OCI-LY3 (cell line): ENCODE measurements at regions not wholly inside any gene's neighbourhood (a gene's known extent, or its start where the extent isn't known, plus 50 kb on each side); places are given as distances from the start of the nearest gene placed in this dataset.

Experiments used
- H2AFZ ChIP-seq: fragments of 200-600, 300-600 bp; shearing (Covaris generic); 2 replicates; pipeline ENCODE4 v1.6.0; 2014; ENCODE audit warnings: antibody characterized with exemption, low read depth, low read length
- H3K27ac ChIP-seq: fragments of 200-600, 300-600 bp; sonication (generic); 2 replicates; pipeline ENCODE4 v1.5.1; 2014; ENCODE audit warnings: mild to moderate bottlenecking, low read length, moderate library complexity, mixed read lengths
- H3K27me3 ChIP-seq: fragments of 200-600, 300-600 bp; sonication (generic); 2 replicates; pipeline ENCODE4 v1.6.1; 2014; ENCODE audit warnings: low read depth, low read length, mixed read lengths
- H3K36me3 ChIP-seq: fragments of 200-600, 300-600 bp; sonication (generic); replicated peaks from 2 replicates; pipeline ENCODE3; 2014; ENCODE audit warnings: low read depth, low read length, mixed read lengths
- H3K4me1 ChIP-seq: fragments of 300-600, 200-600 bp; sonication (generic); 2 replicates; pipeline ENCODE4 v1.6.1; 2014; ENCODE audit warnings: low read length, mixed read lengths
- H3K4me2 ChIP-seq: fragments of 200-600, 300-600 bp; sonication (generic); 2 replicates; pipeline ENCODE4 v1.6.1; 2014; ENCODE audit warnings: low read length, mixed read lengths
- H3K4me3 ChIP-seq: fragments of 300-600, 200-600 bp; sonication (generic); 2 replicates; pipeline ENCODE4 v1.5.1; 2014; ENCODE audit warnings: antibody characterized with exemption, mild to moderate bottlenecking, low read length, moderate library complexity
- H3K79me2 ChIP-seq: fragments of 300-600, 200-600 bp; shearing (Covaris generic); 2 replicates; pipeline ENCODE4 v1.6.1; 2014; ENCODE audit warnings: mild to moderate bottlenecking, low read length, mixed read lengths
- H3K9ac ChIP-seq: fragments of 300-600, 200-600 bp; shearing (Covaris generic); 2 replicates; pipeline ENCODE4 v1.6.0; 2014; ENCODE audit warnings: mild to moderate bottlenecking, low read length, moderate library complexity
- H3K9me3 ChIP-seq: fragments of 200-600, 300-600 bp; shearing (Covaris generic); 2 replicates; pipeline ENCODE4 v1.6.1; 2014; ENCODE audit warnings: low read length, mixed read lengths; ENCODE audit not compliant: insufficient read depth
- H4K20me1 ChIP-seq: fragments of 200-600, 300-600 bp; sonication (generic); 2 replicates; pipeline ENCODE4 v1.6.1; 2016; ENCODE audit warnings: low read length, mixed read lengths; ENCODE audit not compliant: insufficient read depth
- EZH2phosphoT487 ChIP-seq: fragments of 200-600 bp; shearing (Covaris generic); IDR thresholded peaks from 2 replicates; pipeline ENCODE4 v1.6.1; 2018; ENCODE audit warnings: antibody characterized with exemption, mixed run types, low read depth
- TF ChIP-seq, protein P1 (sequence below): fragments of 200-600, 300-600 bp; sonication (generic); IDR thresholded peaks from 2 replicates; pipeline ENCODE4 v1.5.1; 2014; ENCODE audit warnings: antibody characterized with exemption, low read length, low read depth

DNA sequence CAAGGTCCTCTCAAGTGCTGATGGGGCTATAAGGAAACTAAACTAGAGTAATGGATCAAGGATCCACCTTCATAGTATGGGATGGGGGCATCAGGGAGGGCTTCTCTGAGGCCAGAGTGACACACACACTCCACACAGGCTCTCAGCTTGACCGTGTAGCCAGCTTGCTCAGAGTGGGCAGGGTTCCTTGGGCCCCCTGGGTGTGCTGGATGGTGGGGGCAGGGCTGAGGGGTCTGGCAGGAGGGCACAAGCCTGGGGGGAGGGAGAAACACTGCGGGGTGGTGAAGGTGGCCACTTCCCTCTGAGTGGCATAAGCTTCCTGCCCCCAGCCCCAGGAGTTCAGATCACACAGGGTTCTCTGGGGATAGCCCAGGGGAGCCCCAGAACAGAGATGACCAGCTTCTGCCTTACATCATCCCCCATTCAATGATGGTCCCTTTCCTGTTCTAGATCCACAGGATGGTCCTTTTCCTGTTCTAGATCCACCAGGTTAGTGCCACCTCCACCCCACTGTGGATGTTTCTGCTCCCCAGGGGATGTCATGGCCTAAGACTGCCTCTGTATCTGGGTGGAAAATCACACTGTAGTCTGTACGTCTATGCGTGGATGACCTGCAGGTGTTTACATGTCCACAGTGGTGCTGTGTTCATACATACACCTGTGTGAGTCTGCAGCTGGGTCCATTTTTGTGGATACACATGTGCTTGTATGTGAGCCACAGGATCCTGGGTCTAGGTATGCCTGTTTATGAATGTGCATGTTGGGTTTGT is 525.0 kb downstream of the PTPRU start:
- Histone ChIP-seq H2AFZ (no peak overlapping the region), H3K79me2 (no peaks in the 10 kb centered on the region), H3K4me3 (no peak overlapping the region), H3K36me3 (no peaks in the 10 kb centered on the region), H3K27me3 (no peaks in the 10 kb centered on the region), H3K9me3 (no peaks in the 10 kb centered on the region), H3K4me1 (no peaks in the 10 kb centered on the region), H4K20me1 (no peaks in the 10 kb centered on the region), H3K27ac (no peak overlapping the region), H3K9ac (no peak overlapping the region), H3K4me2 (no peak overlapping the region)
- TF ChIP-seq EZH2phosphoT487: no peak
- TF ChIP-seq, protein P1, sequence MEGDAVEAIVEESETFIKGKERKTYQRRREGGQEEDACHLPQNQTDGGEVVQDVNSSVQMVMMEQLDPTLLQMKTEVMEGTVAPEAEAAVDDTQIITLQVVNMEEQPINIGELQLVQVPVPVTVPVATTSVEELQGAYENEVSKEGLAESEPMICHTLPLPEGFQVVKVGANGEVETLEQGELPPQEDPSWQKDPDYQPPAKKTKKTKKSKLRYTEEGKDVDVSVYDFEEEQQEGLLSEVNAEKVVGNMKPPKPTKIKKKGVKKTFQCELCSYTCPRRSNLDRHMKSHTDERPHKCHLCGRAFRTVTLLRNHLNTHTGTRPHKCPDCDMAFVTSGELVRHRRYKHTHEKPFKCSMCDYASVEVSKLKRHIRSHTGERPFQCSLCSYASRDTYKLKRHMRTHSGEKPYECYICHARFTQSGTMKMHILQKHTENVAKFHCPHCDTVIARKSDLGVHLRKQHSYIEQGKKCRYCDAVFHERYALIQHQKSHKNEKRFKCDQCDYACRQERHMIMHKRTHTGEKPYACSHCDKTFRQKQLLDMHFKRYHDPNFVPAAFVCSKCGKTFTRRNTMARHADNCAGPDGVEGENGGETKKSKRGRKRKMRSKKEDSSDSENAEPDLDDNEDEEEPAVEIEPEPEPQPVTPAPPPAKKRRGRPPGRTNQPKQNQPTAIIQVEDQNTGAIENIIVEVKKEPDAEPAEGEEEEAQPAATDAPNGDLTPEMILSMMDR: no peak

DNA sequence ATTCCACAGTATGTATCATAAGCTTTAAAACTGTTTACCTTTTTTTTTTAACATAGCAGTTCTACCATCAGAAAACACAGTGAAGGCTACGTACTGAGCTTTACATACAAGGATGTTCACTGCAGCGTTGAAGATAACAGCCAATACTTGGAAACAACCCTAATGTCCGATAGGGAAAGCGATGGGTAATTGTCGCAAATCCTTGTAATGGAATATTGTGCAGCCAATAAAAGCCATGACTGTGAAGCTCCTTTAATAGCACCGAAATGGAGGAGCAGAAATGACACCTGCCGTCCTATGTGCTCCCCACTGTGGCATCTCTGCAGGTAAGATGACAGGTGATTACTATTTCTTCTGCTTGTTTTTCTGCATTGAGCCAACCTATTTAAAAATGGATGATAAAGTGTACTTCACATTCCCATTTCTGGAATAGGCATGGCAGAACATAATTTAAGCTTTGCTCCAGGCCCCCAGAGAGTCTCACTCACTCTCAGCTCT is 523.8 kb downstream of the PTPRU start:
- no peak overlapping the region for H2AFZ ChIP-seq
- no peak overlapping the region for H3K9ac ChIP-seq
- no peaks in the 10 kb centered on the region for H3K9me3 ChIP-seq
- no peaks in the 10 kb centered on the region for H3K27me3 ChIP-seq
- H4K20me1 ChIP-seq: no peaks in the 10 kb centered on the region
- H3K36me3 ChIP-seq: no peaks in the 10 kb centered on the region
- H3K27ac ChIP-seq: no peak overlapping the region
- no peak for TF ChIP-seq EZH2phosphoT487
- TF ChIP-seq, protein P1: no peak
- H3K4me1 ChIP-seq: no peaks in the 10 kb centered on the region
- H3K4me3 ChIP-seq: no peak overlapping the region
- no peaks in the 10 kb centered on the region for H3K79me2 ChIP-seq
- H3K4me2 ChIP-seq: no peak overlapping the region

DNA sequence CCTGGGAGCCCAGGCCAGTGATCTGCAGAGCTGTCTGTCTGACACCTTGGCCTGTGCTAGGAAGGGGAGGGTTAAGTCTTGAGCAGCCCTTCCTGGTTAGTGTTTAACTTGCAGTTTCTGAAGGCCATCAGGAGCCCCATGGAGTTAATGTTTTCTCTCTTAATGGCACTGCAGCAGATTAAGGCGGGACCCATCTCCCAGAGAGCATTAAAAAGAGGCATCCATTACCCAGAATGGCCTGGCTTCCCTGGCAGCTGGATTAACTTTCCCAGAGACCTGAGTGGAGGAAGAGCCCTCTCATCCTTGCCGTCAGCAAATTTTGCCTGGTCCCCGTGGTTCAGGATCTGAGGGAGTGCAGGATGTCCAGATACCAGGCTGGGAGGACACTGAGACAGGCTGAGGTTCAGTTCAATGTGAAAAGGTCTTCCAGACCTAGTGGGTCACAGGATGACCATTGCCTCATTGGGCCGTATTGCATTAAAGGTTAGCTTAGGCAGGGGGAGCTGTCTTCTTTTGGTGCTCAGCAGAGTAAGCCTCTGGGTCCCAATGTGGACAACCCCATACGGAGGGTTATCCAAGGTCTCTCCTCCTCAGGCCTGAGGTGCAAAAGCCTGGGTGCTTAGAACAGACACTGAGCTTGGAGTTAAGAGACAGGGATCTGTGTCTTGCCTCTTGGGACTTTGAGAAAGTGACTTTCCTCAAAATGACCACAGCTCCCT is 522.6 kb downstream of the PTPRU start:
- H3K27ac ChIP-seq: no peak overlapping the region
- no peak overlapping the region for H3K4me3 ChIP-seq
- no peaks in the 10 kb centered on the region for H3K36me3 ChIP-seq
- no peaks in the 10 kb centered on the region for H3K79me2 ChIP-seq
- no peak overlapping the region for H2AFZ ChIP-seq
- H3K27me3 ChIP-seq: no peaks in the 10 kb centered on the region
- H3K9me3 ChIP-seq: no peaks in the 10 kb centered on the region
- TF ChIP-seq EZH2phosphoT487: no peak
- TF ChIP-seq, protein P1: no peak
- no peak overlapping the region for H3K9ac ChIP-seq
- H3K4me2 ChIP-seq: no peak overlapping the region
- no peaks in the 10 kb centered on the region for H3K4me1 ChIP-seq
- no peaks in the 10 kb centered on the region for H4K20me1 ChIP-seq
